T-helper 2 cell (primary cell): ENCODE measurements at regions not wholly inside any gene's neighbourhood (a gene's known extent, or its start where the extent isn't known, plus 50 kb on each side); places are given as distances from the start of the nearest gene placed in this dataset.
"Not testable (repeated sequence)": the region's sequence is repeated elsewhere in the genome, so short reads cannot be mapped to it uniquely, and the experiment has no call there.

Experiments
- DNase-seq, 5 experiments: peaks; one replicate each; pipeline versions ENCODE4 v3.0.0 to v3.0.0-alpha.2; 2012 to 2022

DNA sequence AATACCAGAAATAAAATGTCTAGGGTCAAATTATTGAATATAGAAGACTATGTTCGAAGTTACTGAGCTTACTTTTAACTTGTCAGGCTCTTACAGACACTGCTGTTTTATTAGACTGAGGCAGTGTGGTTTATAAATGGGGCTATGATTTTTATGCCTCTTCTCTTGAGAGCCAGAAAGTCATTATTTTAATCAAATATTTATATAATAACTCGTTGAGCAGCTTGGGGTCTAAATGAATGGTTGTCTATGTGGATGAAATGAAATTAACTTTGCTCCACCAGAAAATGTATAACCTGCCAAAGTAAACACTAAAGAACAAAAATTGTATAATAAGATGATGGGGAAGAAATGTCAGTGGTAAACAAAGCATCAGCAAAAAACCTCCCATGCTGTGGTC lies 175.6 kb upstream of the THSD7A start:
- DNase-seq, result no peak

DNA sequence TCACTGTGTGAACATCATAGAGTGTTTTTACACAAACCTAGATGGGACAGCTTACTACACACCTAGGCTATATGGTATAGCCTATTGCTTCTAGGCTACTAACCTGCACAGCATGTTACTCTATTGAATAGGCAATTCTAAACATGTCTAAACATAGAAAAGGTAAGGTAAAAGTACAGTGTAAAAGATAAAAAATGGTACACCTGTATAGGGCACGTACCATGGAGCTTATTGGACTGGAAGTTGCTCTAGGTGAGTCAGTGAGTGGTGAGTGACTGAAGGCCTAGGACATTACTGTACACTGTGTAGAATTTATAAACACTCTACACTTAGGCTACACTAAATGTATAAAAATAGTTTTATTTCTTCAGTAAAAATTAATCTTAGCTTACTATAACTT lies 182.0 kb upstream of the THSD7A start:
- no peak for DNase-seq

DNA sequence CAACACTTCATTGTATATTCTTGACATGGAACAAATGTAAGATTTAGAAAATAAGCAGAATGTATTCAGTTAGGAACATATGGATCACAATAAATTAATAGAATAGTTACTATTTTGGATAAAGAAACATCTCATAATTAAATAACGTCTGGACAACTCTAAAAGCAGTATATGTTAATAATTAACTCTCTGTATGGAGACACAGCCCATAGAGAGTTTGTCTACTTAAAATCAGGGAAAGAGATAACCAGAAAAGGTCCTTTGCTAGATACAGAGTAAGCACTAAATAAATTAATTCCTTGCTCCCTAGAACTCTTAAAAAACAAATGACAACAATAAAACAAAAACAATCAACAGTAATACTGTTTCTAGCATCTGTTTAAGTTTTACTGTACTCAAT lies 184.4 kb upstream of the THSD7A start:
- DNase-seq, result no peak

DNA sequence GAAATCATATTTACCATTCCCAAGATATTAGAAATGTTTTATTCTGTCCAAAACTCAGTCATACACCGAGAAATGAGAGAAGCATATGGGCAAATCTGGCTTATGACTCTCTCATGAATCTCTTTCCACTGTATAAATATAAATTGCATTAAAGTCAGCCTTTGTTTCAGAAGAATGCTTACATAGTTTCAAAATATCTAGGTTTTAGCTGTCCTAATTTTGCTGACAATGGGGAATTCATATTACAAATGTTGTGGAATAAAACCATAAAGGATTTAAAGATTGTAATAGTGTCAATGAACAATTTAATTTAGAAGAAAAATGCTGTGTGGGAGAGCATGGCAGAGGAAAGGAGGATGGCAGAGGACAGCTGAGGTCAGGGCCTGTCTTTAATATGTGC lies 185.0 kb upstream of the THSD7A start:
- no peak for DNase-seq

DNA sequence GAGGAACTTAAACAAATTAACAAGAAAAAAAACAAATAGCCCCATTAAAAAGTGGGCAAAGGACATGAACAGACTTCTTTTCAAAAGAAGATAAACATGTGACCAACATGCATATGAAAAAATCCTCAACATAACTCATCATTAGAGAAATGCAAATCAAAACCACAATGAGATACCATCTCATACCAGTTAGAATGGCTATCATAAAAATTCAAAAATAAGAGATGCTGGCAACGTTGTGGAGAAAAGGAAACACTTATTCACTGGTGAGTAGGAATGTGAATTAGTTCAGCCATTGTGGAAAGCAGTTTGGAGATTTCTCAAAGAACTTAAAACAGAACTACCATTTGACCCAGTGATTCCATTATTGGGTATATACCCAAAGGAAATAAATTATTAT lies 189.1 kb upstream of the TMEM106B start:
- not testable (repeated sequence) for DNase-seq

DNA sequence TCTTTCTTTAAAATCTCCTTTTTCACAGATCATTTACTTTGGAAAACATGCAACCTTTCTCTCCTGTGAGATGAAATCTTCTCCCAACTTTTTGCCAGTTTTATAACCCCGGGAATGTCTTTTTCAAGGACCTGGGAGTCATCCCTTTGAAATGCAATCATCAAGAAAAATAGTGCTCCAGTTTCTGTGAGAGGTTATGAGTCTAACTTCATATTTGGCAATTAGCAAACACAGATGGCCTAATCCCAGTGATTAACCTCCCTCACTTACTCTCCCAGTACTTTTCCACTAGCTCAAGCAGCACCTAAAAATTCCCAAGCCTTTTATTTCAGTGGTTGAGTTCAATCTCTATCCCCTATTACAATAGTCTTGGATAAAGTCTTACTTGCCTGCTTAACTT lies 185.8 kb upstream of the TMEM106B start:
- DNase-seq, result no peak

DNA sequence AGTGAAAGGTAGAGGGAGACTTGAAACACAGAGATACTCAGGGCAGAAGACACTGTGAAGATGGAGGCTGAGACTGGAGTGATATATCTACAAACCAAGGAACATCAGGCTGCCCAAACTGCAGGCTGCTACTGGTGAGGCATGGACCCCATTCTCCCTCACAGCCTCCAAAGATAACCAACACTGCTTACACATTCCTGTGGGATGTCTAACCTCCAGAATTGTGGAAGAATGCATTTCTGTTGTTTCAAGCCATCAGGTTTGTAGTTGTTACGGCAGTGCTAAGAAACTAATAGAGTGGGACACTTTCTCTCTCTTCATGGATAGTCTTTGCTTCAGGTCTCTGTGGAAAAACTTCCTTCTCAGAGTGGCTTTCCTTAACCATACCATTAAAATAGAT lies 182.6 kb upstream of the TMEM106B start:
- DNase-seq, result no peak

DNA sequence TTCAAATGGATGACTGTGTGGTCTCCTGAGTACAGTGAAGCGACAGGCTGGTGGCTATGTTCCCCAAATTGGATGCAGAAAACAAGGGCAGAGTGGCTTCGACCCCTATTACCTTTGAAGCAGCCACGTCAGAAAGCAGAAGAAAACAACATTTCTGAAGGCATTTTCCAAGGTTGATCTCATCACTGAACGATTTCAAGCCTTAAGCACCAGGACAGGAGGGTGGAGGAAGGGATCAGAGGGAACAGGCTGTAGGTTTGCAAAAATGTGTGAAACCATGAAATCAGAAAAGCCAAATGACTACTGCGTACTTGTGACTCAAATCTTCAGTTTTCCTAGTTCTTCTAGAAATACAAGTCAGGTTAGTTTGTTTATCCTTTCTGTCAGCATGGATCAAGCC lies 181.0 kb upstream of the TMEM106B start:
- DNase-seq, result no peak

DNA sequence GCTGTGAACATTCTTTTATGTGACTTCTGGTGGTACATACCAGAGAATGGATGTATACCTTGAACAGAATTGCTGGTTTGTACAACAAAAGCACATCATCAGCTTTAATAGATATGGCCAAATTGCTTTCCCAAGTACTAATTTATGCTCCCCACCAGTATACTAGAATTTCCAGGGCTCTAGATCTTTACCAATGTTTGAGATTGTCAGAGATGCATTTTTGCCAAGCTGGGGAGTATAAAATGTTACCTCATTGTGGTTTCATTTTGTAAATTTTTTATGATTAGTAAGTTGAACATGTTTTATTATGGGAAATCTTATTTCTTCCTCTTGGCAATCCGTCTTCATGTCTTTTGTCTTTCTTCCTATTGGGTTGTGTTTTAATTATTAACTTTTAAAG lies 179.9 kb upstream of the TMEM106B start:
- DNase-seq, result no peak

DNA sequence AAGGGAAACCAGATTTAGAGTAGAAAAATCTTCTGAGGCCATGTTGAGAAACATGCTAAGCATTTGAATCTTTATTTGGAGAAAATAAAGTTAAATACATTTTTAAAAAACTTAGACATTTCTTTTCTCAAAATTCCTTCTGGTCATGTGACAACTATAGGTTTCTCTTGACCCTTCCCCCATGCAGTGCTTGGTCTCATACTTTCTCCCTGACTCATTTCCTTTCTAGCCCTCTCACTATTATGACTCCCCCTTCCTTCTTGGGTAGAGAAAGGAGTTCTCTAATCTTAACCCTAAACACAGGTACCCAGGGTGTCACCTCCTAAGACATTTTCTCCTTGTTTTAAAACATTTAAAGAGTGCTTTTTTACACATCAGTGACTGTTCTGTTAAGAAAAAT lies 179.5 kb upstream of the TMEM106B start:
- no peak for DNase-seq

DNA sequence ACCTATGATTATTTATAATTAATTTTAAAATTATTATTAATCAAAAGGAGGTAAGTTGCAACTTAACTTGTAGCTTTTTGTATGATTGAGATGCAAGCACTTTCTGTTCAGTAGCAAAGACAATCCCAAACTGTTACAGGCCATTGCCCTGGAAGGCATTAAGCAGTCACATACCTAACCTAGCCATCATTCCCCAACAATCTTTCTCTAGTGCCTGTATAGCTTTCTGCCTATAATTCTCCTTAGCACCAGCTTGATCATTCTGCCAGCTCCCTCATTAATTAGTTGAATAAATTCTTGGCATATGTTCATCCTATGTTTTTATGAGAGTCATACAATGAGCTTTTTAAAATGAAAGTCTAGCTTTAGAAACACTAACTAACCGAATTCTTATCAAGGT lies 178.9 kb upstream of the TMEM106B start:
- no peak for DNase-seq

DNA sequence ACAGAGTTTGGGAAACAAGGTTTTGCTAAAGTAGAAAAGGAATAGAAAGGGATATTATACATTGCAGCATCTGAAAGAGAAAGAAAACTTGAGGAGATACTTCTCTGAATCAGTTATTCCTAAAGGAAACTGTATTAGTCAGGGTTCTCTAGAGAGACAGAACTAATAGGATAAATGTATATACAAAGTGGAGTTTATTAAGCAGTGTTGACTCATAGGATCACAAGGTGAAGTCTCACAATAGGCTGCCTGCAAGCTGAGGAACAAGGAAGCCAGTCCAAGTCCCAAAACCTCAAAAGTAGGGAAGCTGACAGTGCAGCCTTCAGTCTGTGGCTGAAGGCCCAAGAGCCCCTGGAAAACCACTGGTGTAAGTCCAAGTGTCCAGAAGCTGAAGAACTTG lies 167.6 kb upstream of the TMEM106B start:
- DNase-seq, result not testable (repeated sequence)

DNA sequence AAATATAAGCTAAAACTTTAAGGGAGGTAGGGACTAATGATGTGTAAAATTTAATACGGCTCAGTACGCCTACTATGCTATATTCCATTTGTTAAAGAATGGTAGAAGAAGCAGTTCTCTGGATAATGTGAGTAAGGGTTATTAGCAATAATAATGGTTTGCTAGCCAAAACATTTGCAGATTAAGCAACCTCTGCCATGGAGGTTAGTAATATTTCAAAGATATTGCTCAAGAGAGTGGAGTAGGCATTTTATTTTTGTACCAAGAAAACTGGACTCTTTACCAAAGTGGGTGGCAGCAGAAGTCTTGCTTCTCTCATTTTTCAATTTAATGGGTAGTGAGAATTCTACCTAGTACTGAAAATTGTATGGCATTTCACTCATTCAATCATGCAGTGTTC lies 158.9 kb upstream of the TMEM106B start:
- DNase-seq, result no peak

DNA sequence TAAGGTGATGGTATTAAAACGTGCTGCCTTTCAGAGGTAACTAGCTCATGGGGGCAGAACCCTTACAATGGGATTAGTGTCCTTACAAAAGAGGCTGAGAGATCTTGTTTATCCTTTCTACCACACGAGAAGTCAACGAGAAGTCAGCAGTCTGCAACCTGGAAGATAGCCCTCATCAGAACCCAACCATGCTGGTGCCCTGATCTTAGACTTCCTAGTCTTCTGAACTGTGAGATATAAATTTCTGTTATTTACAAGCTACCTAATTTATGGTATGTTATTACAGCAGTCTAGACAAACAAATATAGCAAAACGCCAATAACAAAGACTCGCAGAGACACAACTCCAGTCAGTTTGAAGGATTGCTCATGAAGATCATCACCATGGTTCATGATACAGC lies 157.5 kb upstream of the TMEM106B start:
- no peak for DNase-seq

DNA sequence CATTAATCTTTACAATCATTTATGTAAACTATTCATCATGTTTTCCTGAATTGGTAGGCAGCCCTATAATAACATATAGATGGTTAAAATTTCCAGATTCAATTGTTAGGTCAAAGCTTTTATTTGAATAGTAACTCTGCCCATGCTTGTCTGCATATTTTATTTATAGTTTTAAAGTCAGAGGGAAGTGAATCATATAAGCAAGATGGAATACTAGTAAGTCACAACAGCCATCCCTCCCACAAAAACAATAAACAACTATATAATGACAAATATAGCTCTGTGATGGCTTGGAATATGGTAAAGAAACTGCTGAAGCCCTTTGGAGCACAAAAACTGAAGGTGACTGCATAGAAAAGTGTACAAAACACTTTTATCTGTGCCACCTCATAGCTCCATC lies 156.3 kb upstream of the TMEM106B start:
- DNase-seq, result no peak

DNA sequence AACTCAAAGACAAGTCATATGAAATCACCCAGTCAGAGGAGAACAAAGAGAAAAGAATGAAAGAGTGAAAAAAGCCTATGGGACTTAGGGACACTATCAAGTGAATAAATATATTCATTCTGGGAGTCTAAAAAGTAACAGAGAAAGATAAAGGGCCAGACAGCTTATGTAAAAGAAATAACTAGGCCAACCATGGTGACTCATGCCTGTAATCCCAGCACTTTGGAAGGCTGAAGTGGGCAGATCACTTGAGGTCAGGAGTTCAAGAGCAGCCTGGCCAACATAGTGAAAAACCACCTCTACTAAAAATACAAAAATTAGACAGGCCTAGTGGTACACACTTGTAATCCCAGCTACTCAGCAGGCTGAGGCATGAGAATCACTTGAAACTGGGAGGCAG lies 154.7 kb upstream of the TMEM106B start:
- no peak for DNase-seq

DNA sequence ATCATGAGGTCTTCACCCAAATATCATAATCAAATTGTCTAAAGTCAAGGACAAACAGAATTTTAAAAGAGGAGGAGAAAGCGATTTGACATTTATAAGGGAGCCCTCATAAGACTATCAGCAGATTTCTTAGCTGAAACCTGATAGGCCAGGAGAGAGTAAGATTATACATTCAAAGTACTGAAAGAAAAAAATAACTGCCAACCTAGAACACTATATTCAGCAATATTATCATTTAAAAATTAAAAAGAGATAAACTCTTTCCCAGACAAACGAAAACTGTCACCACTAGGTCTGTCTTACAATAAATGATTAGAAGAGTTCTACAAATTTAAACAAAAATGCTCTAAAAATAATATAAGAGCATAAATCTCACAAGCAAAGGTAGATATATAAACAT lies 154.1 kb upstream of the TMEM106B start:
- no peak for DNase-seq

DNA sequence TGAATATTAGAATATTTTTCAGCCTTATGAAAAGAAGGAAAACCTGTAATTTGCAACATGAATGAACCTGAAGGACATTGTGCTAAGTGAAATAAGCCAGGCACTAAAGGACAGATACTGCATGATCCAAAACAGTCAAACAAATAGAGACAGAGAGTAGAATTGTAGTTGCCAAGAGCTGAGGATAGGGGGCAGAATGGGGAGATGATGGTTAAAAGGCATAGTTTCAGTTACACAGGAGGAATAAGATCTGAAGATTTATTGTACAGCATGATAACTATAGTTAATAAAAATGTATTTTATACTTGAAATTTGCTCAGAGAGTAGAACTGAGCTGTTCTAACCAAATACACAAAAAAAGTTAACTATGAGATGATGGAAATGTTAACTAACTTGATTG lies 149.0 kb upstream of the TMEM106B start:
- DNase-seq, result peak in 1 of 5 experiments; percentile 27

DNA sequence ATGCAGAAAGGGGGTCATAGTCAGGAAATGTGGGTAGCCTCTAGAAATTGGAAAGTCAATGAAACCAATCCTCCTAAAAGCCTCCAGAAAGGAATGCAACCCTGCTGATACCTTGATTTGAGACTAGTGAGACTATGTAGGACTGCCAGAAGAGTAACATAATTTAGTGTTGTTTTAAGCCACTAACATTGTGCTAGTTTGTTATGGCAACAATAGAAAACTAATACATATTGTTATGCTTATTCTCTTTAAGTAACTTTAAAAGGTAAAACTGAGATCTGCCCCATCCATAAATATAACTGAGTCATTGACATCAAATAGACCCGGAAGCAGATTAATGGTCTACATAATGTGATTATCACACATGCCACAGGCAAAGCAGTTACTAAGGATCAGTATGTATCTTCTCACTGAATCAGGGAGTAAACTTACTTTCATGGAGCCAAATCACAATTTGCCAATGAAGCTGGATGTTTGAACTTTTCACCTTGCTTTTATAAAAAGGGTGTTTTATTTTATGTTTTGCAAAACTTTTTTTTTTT lies 146.4 kb upstream of the TMEM106B start:
- DNase-seq, result no peak

DNA sequence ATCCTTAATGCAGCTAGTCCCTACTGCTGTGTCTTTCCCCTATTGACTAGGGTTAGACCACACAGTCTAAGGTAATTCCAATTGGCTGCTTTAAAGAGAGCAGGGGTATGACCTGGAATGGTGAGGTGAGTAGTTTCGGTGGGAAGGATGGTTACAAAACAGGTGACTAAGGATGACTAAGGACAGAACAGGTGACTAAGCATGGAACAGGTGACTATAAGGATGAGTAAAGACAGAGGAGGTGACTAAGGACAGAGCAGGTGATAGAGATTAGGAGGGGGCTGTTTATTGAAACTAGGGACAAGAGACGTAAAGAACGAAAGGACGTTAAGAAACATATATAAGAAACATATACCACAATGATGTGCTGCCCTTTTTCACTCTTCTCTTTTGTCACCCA lies 145.1 kb upstream of the TMEM106B start:
- no peak for DNase-seq

DNA sequence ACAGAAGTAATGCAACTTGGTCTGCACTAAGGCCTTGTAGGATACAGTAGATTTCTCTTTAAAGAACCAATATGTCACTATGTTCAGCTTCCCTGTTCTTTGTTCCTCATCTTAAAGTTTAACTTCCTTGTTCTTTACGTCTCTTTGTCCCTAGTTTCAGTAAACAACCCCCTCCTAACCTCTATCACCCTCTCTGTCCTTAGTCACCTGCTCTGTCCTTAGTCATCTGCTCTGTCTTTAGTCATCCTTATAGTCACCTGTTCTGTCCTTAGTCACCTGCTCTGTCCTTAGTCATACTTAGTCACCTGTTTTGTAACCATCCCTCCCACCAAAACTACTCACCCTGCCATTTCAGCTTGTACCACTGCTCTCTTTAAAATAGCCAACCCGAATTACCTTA lies 144.6 kb upstream of the TMEM106B start:
- DNase-seq, result no peak

DNA sequence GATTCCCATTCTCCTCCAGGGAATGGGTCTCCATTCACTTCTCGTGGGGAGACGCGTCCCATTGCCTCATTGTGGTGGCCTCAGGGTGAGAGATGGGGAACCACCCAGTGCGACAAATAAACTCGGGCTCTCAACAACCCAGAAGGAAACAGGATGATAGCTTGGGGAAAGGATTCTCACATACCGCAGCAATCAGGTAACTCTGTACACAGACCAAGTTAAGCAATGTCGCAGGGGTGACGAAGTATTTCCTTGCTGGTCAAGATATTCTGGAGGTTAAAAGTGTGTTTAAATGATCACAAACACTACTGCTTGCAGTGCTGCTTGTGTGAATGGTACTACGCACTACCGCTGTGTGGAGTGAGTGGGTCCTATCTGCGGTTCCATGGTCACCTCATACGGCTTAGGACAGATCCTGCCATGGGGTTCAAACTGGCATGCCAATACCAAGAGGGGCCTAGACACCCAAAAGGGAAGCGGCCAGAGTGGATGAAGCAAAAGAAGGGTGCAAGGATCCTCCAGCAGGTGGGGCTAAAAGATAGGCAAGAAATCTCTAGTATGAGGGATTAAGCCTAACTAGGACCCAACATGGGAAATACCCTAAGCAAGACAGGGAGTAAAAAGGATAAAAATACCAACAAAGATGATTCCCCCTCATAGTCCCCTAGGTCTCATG lies 143.8 kb upstream of the TMEM106B start:
- DNase-seq, result peak in 4 of 5 experiments; percentile 18 to 54 (median 34)

DNA sequence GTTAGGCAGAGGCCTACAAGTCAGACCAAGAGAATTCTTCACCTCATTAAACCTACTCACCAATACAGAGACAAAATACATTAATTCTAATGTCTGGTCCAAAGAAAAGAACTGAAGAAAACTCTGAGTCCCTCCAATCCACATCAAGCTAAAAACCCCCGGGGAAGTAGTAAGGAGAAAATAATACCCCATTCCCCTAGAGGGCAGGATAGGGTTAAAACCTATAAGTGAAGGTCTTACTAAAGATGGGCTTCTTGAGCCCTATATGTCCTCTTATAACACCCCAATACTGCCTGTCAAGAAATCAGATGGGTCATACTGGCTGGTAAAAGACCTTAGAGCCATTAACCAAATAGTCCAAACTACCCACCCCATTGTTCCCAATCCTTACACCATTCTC lies 141.3 kb upstream of the TMEM106B start:
- DNase-seq, result peak in 1 of 5 experiments; percentile 2

DNA sequence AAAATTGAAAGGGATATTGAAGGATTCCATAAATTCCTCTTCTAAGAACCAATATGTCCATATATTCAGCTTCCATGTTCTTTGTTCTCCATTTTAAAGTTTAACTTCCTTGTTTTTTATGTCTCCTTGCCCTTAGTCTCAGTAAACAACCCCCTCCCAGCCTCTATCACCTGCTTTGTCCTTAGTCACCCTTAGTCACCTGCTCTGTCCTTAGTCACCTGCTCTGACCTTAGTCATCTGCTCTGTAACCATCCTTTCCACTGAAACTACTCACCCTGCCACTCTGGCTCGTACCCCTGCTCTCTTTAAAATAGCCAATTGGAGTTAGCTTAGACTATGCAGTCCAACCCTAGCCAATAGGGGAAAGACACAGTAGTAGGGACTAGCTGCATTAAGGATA lies 136.2 kb upstream of the TMEM106B start:
- DNase-seq, result no peak

DNA sequence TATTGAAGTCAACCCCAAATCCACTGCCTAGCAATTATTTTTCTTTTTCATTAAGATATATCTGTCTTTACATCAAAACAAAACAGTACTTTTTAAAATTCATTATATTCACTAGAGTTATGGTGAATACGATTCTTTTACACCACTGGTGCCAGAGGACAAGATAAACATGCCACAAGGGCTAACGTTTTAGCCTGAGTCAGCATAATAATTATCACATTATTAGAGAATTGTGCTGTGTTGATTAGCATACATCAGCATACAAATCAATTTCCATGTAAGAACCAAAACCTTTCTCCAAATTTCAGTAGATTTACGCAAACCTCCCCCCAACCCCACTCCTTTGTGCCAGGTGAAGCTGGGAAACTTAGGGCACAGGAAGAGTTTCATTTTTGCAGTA lies 131.1 kb upstream of the TMEM106B start:
- DNase-seq, result no peak
